ENCODE measurements at regions not wholly inside any gene's neighbourhood (a gene's known extent, or its start where the extent isn't known, plus 50 kb on each side); places are given as distances from the start of the nearest gene placed in this dataset.
"Not testable (repeated sequence)": the region's sequence is repeated elsewhere in the genome, so short reads cannot be mapped to it uniquely, and the experiment has no call there.

DNA sequence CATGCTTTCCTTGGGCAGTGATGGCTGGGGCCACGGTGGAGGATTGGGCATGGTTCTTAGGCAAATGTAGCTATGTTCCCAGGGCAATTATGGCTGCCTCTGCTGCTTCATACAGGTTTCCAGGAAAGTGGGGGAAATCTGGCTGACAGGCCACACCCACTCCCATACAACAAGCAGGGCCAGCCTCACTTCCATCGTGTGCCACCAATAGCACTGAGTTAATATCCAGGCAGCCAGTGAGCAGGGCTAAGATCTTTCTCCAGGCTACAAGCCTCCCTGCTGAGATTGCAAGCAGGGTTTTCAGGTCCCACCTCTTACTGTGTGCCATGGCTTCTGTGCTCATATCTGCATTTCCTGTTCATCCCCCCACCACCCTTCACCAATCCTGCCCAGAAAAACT is 1291.9 kb downstream of the SI start:
- no peak for DNase-seq (ENCODE audit: low spot score)

- DNase-seq (ENCODE audit: low spot score) = no peak
Observed at GRCh38 chr3:163785693-163786092, 1292.6 kb downstream of the SI start.

DNA sequence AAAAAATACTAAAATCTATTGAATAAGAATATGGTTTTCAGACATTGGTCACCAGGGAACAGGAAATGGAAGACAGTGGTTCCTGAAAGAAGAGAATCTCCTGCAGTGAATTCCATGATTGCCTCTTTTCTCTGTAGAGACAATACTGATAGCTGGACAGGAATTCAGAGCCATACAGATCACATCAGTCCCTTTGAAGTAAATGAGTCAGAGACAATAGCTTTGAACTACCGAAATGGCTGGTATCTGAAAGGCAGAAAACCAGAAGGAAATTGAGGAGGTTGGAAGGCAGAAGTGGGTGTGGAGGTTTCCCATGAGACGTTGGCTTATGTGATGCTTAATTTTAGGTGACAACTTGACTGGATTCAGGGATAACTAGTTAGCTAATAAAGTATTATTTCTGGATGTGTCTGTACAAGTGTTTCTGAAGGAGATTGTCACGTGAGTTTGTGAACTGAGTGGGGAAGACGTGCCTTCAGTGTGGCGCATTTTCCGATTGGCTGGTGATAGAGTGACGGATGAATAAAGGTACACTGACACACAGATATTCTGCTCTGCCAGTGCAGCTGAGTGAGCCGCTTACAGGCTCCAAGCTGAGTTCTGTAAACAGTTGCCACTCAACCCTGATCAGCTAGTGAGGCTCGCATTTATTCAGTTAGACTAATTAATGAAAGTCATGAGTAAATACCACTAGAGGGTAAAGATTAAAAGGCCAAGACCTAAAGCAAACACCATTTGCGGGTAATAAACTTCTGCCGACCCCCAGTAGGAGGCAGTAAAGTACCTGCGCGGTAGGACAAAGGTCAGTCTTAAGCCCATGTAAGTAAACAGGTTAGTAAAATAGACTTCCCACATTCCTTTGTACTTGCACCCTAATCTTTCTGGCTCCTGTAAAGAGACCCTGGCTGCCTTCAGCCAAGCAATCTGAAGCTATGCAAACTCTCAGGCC is 1298.6 kb downstream of the SI start:
- DNase-seq (ENCODE audit: low spot score) = no peak

DNA sequence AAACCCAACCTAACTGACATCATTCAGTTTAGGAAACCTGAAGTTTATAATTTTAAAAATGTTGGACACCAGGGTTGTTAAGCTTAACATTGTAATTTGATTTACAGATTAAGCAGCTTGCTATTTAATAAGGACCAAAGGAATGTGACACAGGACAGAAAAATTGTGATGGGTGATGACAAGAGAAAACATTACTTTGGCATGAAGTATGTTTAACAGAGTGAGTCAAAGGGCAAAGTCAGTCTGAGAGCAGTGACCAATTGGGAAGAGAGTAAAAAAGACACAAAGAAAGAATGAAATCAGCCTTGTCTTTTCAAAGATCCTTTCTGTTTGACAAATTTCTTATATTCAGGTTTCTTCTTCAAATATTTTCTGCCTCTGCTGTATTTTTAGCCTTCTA is 1301.6 kb downstream of the SI start:
- no peak for DNase-seq (ENCODE audit: low spot score)

- DNase-seq (ENCODE audit: low spot score) = no peak
Observed at GRCh38 chr3:163773136-163773535, 1305.2 kb downstream of the SI start.

DNA sequence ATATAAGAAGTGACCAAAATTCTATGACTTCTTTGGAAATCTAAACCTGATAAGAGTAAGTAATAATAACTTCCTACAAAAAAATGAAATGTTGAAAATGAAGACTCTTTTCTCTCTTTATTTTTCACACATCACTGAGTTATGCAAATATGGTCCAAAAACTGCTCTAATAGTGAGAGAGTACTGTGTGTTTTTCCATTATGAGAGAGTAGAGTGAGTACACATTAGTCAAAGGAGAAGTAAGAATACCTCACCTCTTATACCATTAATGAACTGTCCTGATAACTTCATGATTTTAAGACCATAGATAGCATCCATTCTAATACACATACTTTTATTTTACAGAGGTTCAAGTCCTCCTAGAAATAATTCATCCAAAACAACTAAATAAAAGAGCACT is 1310.2 kb downstream of the SI start:
- no peak for DNase-seq (ENCODE audit: low spot score)

DNA sequence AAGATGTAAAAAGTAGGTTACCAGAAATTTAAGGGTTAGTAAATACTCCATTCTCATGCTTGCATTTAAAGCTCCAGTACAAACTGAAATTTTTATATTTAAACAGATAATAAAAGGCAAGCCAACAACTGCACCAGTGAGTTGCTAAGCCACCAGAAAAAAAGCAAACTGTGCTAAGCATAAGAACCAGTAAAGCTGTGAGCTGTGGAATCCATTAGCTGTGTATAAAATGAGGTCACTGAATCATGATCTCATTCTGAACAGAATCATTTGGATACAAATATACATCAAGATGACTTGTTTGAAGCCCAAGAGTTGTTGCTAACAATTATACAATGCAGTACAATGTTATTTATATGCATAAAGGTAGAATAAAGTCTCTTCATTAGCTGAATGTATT is 1312.2 kb downstream of the SI start:
- no peak for DNase-seq (ENCODE audit: low spot score)

DNA sequence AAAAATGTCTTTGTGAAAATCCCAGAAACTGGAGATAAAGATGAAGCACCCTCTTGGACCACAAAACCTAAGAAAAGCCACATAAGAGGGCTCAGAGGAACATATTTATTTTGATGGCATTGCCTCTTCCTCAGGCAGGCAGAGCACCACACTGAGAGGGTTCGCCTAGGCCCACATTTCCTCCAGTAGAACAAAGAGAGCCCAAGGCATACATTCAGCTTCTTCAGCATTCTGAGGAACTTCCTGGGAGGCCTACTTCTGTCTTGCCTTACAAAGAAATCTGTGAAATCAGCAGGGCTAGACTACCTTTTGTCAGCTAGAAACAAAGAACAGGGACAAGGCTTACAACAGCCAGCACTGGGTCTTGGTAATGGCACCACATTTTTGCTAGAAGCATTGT is 1325.3 kb downstream of the SI start:
- DNase-seq (ENCODE audit: low spot score) = no peak

- no peak for DNase-seq (ENCODE audit: low spot score)
Observed at GRCh38 chr3:163745204-163745603, 1333.1 kb downstream of the SI start.

DNA sequence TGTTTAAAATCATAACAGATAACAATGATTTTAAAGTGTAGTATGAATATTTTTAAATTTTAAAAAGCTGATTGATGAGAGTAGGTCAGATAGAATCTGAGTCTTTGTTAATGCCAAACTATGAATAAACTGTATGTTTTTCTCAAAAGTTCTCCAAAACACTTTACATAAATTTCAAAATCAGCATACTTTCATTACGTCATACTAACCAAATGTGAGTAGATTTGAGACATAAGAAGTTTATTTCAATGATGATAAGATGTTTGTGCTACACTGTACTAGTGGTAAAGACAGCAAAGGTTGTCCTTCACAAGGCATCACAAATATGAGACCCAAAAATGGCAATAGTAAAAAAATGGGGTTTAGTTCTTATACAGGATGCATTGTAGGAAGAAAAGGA is 1342.9 kb downstream of the SI start:
- no peak for DNase-seq (ENCODE audit: low spot score)

DNA sequence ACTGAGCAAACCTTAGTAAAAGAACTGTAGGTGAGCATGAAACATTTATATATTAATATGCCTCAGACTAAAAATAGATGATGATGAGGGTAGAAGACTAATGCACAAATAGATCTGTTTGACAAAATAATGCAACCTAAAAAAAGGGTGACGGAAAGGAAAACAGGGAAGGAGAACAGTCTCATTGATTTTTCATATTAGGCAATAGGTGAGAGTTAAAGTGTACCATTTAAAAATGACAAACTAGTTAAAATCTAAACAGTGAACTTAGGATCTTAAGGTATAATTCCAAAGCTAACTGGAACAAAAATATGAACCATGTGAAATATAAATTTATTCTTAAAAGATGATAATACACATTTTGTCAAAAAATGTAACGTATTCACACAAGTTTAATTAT is 1347.6 kb downstream of the SI start:
- no peak for DNase-seq (ENCODE audit: low spot score)

DNA sequence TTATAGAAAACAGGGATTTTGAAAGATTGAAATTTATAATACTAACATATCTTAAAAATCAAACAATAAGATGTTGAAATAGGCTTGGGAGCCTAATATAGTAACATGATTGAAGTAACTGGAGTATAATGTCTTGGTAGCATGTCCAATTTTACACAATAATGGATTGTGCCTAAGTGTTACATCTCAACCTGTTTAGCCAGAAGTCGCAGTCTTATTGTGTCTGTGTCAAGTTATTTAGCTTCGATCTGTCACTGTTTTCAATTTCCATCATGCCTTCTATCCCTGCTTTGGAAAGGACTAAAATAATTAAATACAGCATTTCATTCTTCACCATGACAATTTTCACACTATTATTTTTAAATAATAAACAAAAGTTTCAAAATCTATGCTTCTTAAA is 1352.2 kb downstream of the SI start:
- no peak for DNase-seq (ENCODE audit: low spot score)

DNA sequence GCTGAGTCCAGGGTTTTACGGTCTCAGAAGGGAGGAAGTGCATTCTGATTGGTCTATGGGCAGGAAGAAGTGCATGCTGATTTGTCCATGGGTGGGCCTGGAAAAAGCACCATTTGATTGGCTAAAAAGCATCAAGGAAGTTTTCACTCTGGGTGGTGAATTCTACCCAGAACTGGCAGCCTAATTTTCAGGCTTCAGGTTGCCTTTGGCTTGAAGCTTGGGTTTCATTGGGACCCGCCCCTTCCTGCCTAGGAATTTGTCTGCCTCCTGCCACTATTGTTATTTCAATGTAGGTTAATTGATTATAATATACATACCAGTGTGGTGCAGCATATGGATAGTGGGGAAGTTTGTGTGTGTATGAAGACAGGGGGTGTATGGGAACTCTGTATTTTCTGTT is 1355.9 kb downstream of the SI start:
- DNase-seq (ENCODE audit: low spot score) = no peak

DNA sequence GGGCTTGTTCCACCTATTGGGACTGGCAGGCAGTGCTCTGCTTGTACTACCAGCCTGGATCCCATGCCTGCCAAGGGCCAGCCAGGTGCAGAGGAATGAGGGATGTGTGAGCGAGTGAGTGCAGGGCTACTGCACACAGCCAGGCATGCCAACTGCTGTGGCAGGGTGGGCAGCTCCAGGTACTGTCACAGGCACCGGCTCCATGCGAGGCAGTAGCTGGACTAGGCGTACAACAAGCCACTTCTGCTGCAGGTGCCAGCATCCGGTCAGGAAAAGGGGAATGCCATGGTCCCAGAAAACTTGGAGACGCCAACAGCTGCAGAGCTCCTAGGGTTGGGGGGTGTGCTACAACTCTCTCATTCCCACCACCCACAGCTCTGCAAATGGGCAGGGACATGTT is 1356.7 kb downstream of the SI start:
- no peak for DNase-seq (ENCODE audit: low spot score)

GRCh38 chr3:163717377-163717776 is 1360.9 kb downstream of the SI start:
- no peak for DNase-seq (ENCODE audit: low spot score)

DNA sequence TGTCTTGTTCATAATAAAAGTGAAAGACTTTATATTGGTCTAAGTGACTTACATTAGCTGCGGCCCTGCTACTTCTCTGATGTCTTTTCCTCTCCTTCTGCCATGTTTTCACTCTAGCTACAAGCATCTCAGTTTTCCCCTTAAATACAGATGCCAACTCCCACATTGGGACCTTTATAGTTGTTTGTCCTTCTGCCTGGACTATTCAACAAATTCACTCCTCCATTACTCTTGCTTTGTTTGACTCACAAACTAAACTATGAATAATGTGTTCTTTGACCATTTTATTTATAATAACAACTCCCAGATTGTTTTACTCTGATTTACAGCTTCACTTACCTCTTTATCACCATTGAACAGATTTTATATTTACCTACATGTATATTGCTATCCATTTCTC is 1369.9 kb downstream of the SI start:
- no peak for DNase-seq (ENCODE audit: low spot score)

- DNase-seq (ENCODE audit: low spot score) = no peak
Observed at GRCh38 chr3:163707659-163708058, 1370.6 kb downstream of the SI start.

DNA sequence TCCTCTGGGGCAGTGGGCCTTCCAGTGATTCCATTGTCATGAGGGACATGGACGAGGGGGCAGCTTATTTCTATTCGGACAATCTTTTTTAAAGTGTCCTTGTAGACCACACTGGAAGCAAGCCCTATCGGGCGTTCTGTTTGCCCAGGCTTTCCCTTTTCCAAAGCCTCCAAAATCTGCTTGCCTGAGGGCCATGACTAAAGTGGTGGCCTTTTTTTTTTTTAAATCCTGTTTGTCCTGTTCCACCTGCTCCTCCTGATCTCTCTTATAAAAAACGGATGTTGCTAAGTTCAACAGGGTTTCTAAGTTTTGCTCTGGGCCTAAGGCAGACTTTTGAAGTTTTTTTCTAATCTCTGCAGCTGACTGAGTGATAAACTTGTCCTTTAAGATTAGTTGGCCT is 1380.1 kb downstream of the SI start:
- DNase-seq (ENCODE audit: low spot score) = not testable (repeated sequence)

GRCh38 chr3:163692494-163692893 is 1385.8 kb downstream of the SI start:
- no peak for DNase-seq (ENCODE audit: low spot score)

DNA sequence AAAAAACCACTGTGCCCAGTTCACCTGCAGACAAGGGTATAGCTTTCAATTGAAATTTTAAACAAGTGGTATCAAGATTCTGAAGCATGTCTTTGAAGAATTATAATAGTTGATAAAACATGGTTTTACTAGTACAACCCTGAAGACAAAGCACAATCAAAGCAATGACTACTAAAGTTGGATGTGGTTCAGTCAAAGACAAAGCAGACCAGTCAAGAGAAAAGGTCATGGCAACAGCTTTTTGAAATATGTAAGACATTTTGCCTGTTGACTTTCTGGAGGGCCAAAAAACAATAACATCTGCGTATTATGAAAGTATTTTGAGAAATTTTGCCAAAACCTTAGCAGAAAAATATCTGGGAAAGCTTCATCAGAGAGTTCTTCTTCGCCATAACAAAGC is 1393.6 kb downstream of the SI start:
- no peak for DNase-seq (ENCODE audit: low spot score)

- DNase-seq (ENCODE audit: low spot score) = no peak
Observed at GRCh38 chr3:163672954-163673353, 1405.3 kb downstream of the SI start.

DNA sequence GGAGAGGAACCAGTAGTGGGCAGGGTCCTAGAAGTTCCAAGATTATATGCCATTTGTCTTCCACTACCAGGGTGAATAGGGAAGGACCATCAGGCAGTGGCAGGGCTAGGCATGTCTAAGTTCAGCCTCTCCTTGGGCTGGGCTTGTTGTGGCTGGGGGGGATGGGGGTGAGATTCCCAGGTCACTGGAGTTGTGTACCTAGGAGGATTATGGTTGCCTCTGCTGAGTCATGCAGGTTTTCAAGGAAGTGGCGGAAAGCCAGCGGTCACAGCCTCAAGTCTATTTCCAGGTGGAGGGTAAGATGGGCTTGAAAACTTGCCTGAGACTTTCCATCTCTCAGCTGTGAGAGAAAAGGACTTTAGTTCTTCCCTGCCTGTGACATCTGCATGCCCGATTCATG is 1407.1 kb downstream of the SI start:
- no peak for DNase-seq (ENCODE audit: low spot score)

- DNase-seq (ENCODE audit: low spot score) = no peak
Observed at GRCh38 chr3:163664466-163664865, 1413.8 kb downstream of the SI start.

DNA sequence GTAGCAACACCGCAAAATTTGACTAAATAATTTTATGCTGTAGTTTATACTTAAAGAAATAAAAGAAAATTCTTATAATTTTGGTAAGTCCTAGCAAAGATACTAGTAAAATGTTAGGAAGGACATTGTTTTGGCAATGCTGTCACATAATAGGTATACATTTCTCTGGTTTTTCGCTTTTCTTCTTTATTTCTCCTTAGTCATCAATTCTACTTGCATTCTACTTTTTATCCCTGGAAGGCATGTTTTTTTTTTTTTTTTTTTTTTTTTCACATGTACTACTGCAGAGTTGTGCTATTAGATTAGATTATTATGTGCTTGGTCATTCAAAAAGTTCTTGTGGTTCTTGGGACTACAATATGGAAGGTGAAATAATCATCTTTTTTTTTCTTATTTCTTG is 1421.2 kb downstream of the SI start:
- DNase-seq (ENCODE audit: low spot score) = no peak
